ENCODE measurements at regions not wholly inside any gene's neighbourhood (a gene's known extent, or its start where the extent isn't known, plus 50 kb on each side); places are given as distances from the start of the nearest gene placed in this dataset.
"Not testable (repeated sequence)": the region's sequence is repeated elsewhere in the genome, so short reads cannot be mapped to it uniquely, and the experiment has no call there.

GRCh38 chr22:46034480-46034879 is 57.5 kb upstream of the WNT7B start:
- TF ChIP-seq FOS (IDR thresholded peaks at IDR 0.05; ENCODE audit: low read depth, low read length); CTCF (conservative IDR thresholded peaks at IDR 0.05; ENCODE audit: low read depth, low read length); POLR2A (IDR thresholded peaks at IDR 0.05; ENCODE audit: low read depth, low read length); BHLHE40 (IDR thresholded peaks at IDR 0.05; ENCODE audit: low read depth, low read length); USF2 (IDR thresholded peaks at IDR 0.05; ENCODE audit: low read depth, low read length); RCOR1 (IDR thresholded peaks at IDR 0.05; ENCODE audit: insufficient replicate concordance, low read length); NFE2L2 (IDR thresholded peaks at IDR 0.05; ENCODE audit: low read depth, low read length); MAFK (IDR thresholded peaks at IDR 0.05; ENCODE audit: low read depth, low read length); MAZ (IDR thresholded peaks at IDR 0.05; ENCODE audit: borderline replicate concordance, low read depth, low read length); MXI1 (IDR thresholded peaks at IDR 0.05; ENCODE audit: borderline replicate concordance, low read depth, low read length); CEBPB (IDR thresholded peaks at IDR 0.05; ENCODE audit: low read depth, low read length); ELK1 (IDR thresholded peaks at IDR 0.05; ENCODE audit: borderline replicate concordance, low read depth, low read length); RAD21 (IDR thresholded peaks at IDR 0.05; ENCODE audit: low read length): not testable (repeated sequence)

Data from IMR-90 (cell line).